GM21786 (cell line): ENCODE measurements at regions not wholly inside any gene's neighbourhood (a gene's known extent, or its start where the extent isn't known, plus 50 kb on each side); places are given as distances from the start of the nearest gene placed in this dataset.

Source experiments
- ATAC-seq: cut with Tn5 transposase; IDR thresholded peaks from one replicate; pipeline ENCODE4 v1.9.1; 2021; ENCODE audit not compliant: unreplicated experiment

GRCh38 chr11:80502511-80502910 is 1061.7 kb upstream of the TENM4 start:
- ATAC-seq: no peak

DNA sequence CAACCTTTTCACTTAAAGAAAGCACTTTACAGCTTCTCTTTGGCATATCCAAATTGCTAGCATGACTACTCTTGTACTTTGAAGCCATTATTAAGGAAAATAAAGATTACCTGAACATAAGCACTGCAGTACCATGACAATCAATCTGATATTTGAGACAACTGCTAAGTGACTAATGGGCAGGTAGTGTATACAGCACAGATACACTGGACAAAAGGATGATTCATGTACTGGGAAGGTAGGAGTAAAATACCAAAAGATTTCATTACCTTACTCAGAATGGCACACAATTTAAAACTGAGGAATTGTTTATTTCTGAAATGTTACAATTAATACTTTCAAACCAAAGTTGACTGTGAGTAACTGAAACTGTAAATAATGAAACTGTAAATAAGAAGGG is 1054.3 kb upstream of the TENM4 start:
- ATAC-seq: no peak

- no peak for ATAC-seq
These were observed 1047.1 kb upstream of the TENM4 start for GRCh38 chr11:80487952-80488351.

DNA sequence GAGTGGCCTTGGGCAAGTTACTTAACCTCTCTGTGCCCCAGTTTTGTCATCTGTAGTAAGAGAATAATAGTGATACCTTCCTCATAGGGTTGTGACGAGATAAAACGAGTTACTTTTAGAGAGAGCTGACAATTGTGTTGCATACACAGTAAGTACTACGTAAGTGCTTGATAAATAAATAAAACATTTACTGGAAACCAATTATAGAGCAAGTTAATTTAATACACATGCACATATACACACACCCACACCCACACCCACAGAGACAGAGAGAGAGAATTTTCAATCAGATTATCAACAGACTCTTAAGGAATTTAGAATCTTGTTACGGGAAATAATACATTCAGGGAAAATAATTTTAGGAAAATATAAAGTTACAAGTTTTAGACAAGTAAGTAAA is 1045.8 kb upstream of the TENM4 start:
- no peak for ATAC-seq

DNA sequence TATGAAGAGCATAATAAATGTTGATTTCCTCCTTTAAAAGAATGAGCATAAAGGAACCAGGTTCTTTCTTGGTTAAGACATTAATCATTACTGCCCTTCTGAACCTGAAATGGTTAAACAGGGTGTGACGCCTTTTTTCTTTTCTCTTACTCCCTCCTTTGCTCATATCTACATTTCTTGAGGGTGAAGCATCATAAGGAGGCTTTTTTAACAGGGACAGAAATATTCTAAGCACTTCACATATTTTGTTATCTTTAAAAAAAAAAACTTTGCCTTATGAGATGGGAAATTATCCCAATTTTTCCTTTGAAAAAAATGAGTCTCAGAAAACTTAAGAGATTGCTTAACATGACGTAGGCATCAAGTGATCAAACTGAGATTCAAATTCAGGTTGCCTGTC is 1036.3 kb upstream of the TENM4 start:
- no peak for ATAC-seq

DNA sequence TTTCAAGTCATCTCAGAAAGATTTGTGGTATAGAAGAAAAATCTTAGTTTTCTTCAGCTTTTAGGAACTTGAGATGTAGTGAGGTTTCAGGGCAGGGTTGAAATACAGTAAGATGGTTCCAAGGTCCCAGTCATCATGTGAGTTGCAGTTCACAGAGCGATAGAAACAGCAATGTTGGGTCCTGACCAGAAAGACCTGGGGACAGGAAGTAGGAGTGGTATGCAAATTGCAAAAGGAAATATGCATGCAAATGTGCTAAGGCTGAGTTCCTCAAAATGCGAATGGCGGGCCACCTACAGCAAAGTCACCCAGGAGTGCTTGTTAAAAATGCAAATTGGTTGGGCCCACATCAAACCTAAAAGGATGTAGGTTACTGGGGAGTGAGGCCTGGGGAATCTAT is 1032.7 kb upstream of the TENM4 start:
- peak; percentile 86 for ATAC-seq

DNA sequence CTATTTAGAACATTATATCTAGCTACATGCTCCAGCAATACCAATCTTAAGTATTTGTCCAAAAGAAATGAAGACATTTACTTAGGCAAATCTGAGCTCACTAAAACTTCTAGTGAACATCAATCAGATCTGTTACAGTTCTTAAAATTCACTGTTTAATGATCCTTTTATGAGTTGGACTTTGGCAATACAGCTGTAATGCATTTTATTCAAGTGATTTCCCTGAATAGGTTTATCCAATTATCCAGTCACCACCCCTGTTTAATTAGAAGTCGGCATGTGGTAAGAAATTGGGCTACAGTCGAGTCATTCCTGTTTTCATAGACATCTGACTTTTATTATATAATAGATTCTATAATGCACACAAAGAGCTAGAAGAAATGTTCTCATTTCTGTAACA is 1029.0 kb upstream of the TENM4 start:
- ATAC-seq: no peak

DNA sequence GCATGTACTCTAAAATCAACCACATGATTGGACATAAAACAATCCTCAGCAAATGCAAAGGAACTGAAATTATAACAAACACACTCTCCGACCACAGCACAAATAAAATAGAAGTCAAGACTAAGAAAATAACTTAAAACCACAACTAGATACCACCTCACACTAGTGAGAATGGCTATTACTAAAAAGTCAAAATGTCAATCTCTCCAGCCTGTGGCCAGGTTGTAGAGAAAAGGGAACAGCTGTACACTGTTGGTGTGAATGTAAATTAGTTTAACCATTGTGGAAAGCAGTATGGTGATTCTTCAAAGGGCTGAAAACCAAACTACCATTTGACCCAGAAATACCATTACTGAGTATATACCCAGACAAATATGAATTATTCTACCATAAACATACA is 1025.7 kb upstream of the TENM4 start:
- ATAC-seq: no peak

DNA sequence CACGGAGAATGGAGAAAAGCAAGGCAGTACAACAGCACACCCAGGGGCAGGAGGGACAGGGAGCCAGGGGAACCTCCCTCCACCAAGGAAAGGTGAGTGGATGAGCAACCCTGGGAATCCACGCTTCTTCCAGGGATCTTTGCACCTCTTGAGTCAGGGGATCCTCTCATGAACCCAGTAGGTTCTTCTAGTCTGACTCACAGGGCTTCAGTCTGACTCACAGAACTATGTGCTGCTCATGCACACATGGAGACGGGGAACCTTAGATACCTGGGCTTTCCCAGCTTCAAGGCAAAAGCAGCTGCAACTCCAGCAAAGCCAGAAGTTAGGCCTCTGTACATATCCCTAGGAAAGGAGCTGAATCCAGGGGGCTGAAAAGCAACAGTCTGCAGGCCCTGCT is 1021.4 kb upstream of the TENM4 start:
- no peak for ATAC-seq

GRCh38 chr11:80458376-80458775 is 1017.5 kb upstream of the TENM4 start:
- no peak for ATAC-seq

DNA sequence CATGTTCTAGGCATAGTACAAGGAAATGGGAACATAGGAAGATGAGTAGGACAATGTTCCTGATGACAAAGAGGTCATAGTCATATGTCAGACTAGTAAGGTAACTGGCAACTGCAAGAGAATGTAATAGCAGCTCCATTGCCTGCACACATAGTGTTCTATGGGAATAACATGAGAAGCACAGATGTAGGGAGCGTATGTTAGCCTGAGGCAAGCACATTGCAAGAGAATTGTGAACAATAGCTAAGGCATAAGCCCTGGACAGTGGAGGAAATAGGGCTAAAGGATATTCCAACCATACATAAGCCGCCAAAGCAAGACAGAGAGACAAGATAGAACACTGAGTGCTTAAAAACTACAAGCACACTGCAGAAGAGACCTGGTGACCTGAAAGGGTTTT is 1017.0 kb upstream of the TENM4 start:
- no peak for ATAC-seq

- no peak for ATAC-seq
These were observed 1015.0 kb upstream of the TENM4 start for GRCh38 chr11:80455818-80456217.

GRCh38 chr11:80451105-80451504 is 1010.3 kb upstream of the TENM4 start:
- ATAC-seq: no peak

DNA sequence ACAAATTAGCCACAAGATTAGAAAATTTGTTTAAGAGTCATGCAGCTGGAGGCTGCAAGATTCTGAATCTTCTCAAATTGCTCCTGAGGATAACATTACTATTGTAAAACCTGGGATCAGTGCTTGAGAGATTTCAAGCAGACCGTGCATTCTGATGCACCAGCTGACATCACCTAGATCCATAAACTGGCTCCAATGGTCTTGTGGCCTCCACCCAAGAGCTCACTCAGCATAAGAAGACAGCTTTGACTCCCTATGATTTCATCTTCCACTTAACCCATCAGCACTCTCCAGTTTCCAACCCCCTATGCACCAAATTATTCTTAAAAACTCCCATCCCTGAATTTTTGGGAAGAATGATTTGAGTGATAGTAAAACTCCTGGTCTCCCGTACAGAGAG is 1007.9 kb upstream of the TENM4 start:
- ATAC-seq: no peak

DNA sequence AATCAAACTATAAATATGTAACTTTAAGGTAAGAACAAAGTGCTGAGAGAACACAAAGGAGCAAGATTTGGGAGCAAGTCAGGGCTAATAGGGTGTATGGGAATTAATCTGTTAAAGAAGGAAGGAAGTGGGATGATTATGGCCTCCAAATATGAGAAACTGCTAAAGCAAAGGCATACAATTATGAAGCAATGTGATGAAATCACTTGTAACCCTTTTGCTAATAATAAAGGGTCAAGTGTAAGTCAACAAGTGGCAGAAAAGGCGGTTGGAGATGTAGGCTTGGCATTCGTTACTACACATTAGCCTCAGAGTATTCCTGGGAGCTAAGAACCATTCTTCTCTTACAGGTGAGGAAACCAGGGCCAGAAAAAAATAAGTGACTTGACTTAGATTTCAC is 1002.3 kb upstream of the TENM4 start:
- ATAC-seq: no peak

DNA sequence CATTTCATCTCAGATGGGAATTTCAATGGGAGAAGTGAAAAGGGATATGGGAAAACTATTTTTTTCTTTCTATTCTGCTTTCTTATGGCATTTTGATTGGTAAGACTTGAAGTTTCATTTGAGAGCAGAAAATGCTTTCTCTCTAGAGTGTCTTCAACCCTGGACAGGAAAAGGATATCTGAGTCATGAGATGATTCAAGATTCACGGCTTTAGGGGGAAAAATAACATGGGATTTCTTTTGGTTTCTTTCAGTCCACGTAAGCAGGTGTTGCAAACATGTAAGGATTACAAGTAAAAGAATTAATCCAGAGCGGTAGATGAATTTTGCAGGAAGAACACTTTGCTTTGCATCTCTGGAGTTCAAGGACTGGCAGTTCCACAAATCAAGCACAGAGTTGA is 1001.0 kb upstream of the TENM4 start:
- ATAC-seq: no peak

DNA sequence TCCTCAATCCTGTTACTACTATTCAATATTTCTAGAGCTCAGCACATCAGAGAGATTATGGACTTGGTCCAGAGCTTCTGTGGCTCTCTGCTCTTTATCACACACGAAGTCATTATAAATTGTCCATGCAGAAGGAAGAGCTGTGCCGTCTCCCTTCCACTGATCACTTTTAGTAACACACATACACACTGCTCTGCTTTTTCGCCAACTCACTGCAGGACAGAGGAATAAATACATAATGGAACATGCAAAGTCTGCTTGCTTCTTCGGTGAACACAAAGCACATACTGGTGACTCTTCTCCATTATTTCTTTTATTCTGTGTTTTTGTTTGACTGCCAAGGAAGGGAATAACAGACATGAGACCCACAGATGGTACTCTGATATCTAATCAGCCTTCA is 1000.0 kb upstream of the TENM4 start:
- ATAC-seq: no peak

GRCh38 chr11:80436547-80436946 is 995.7 kb upstream of the TENM4 start:
- no peak for ATAC-seq

DNA sequence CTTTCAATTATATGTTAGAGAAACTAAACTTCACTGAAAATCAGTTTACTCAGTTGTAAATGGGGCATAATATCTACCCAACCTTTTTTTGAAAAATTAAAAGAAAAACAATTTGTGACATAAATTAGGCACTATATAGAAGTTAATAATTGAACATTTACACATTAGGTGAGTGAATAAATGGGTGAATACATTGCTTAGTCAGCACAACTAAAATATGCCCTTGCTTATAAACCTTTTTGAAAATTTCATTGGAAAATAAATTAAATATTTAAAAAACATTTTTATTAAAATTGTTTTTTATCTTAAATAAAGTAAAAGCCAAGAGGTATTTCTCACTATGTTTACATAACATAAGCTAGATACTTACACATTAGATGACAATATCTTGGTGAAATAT is 994.5 kb upstream of the TENM4 start:
- no peak for ATAC-seq

GRCh38 chr11:80432057-80432456 is 991.2 kb upstream of the TENM4 start:
- no peak for ATAC-seq

DNA sequence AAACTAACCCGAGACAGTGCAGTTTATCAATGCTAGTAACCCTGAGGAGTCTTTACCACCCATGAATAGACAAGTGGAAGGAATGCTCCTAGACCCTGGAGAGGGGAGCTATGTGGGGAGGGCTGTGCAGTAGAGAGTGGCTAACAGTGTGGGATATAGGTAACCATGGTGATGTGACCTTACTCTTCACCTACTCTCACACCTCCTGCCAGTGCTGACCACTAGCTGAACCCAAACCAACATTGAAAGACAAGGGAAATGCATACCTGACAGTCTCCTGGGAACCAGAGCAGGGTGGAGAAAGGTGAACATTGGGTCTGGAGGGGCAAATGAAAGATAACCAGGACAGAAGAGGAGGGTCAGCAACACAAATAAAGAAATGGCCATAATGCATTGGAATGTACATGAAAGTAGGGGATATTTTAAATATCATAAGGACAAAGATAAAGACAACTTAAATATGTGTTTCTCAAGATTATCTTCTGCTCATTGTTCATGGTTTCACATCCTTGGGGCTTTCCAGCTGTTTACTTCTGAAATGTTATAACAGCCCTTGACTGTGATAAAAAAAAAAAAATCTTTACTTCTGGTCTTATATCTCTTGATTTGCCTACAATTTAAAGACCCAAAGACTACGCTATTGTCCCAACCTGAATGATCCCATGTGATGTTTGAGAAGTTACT is 983.3 kb upstream of the TENM4 start:
- no peak for ATAC-seq

DNA sequence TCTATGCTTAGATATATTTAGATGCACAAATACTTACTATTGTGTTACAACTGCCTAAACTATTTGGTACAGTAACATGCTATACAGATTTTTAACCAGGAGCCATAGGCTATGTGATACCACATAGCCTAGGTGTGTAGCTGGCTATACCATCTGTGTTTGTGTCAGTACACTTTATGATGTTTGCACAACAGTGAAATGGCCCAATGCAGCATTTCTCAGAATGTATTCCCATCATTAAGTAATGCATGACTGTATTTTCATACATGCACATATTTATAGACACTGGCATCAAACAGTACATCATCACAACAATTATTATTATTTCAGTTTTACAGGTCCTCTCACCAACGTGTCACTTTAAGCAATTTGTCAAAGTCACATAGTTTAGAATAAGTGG is 979.5 kb upstream of the TENM4 start:
- no peak for ATAC-seq

DNA sequence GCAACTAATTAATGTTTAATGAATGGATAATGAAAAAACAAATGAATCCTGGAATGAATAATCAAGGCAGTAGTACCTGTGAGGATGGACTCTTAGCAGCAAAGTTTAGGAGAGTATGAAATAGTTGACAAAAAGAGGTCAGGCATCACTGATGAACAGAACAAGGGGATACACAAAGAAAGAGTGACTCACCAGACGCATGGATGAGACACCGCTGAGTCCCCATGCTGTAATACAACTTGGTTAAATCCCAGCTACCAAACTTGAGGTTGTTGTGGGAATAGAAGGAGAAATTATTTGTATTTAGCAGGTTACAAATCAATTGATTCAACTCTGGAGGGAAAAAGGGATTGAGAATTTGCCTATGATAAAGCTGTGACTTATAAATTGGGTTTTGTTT is 976.9 kb upstream of the TENM4 start:
- ATAC-seq: no peak

GRCh38 chr11:80415580-80415979 is 974.8 kb upstream of the TENM4 start:
- no peak for ATAC-seq
